ENCODE measurements at regions not wholly inside any gene's neighbourhood (a gene's known extent, or its start where the extent isn't known, plus 50 kb on each side); places are given as distances from the start of the nearest gene placed in this dataset.

DNA sequence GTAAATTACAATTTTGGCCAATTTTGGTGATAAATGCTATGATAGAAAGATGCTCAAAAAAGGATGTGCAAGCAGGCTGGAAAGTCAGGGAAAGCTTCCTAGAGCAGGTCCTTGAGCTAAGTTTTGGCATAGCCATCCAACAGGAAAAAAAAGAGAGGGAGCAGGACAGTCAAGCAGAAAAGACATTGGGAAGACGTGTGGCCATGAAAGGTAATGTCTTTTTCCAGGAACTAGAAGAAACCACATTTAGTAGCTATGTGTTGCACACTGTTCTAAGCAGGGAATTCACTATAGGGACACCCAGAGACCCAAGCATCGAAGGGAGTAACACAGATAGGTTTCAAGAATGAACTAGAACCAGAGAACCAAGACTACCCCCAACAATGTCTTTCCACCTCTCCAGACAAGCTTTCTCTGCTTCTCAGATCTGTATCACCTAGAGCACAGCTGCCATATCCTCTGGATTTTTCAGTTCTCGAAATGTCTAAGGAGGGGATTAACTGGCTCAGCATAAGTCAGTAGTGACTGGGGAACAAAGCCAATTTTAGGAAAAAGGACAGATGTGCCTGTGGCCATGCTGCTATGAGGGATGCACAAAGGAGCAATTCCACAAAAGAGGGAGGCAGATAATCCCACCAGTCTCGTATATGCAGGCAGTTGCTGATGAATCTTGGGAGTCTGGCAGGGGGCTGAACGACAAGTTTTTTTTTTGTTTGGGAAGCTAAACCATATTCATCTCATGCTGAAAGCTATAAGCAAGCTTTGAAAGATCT, 97.1 kb upstream of the DAB1 start:
- Histone ChIP-seq H3K27ac (no peak overlapping the region), H3K4me1 (replicated peaks in 1 of 2) (no peaks in the 10 kb centered on the region), H3K4me3 (no peak overlapping the region)
- 5 to 100% (median 76%) methylated on average over 1 to 5 of the region's 5 CpGs for WGBS, 10 experiments
- in situ Hi-C loops (cut with MboI; ENCODE audit: low pct_unique_long_range_greater_than_20kb in 2 of 9, low sequenced_read_pairs in 9 of 9, unreplicated experiment in 9 of 9), result no loop called here
- ATAC-seq (replicated peaks in 6 of 8), result no peak

DNA sequence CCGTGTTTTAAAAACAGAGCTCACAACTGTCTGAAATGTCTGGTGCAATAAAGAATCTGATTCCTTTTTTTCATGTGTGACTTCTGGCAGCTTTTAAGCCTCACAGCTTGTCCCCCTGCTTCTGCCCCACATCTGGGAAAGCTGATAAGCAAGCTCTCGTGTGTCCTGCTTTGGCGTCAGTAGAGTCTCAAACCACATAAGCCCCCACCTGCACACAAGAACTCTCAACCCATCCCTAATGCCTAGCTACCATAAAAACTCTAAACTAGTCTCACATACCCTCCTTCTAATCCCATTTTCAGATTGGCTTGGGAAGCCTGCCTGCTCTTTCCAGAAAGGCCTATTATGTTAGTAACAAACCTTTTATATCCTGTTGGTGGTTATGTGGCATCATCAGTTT, 94.6 kb upstream of the DAB1 start:
- in situ Hi-C loops (cut with MboI; ENCODE audit: low pct_unique_long_range_greater_than_20kb in 2 of 9, low sequenced_read_pairs in 9 of 9, unreplicated experiment in 9 of 9), result no loop called here
- WGBS, 10 experiments, result 31 to 100% (median 80%) methylated on average over 1 to 3 of the region's 3 CpGs; no CpG with 5 or more reads in 3 of the 10 experiments
- no peak for ATAC-seq (replicated peaks in 6 of 8)
- H3K4me3 ChIP-seq, result no peak overlapping the region
- H3K27ac ChIP-seq, result no peak overlapping the region
- H3K4me1 ChIP-seq (replicated peaks in 1 of 2), result no peaks in the 10 kb centered on the region

DNA sequence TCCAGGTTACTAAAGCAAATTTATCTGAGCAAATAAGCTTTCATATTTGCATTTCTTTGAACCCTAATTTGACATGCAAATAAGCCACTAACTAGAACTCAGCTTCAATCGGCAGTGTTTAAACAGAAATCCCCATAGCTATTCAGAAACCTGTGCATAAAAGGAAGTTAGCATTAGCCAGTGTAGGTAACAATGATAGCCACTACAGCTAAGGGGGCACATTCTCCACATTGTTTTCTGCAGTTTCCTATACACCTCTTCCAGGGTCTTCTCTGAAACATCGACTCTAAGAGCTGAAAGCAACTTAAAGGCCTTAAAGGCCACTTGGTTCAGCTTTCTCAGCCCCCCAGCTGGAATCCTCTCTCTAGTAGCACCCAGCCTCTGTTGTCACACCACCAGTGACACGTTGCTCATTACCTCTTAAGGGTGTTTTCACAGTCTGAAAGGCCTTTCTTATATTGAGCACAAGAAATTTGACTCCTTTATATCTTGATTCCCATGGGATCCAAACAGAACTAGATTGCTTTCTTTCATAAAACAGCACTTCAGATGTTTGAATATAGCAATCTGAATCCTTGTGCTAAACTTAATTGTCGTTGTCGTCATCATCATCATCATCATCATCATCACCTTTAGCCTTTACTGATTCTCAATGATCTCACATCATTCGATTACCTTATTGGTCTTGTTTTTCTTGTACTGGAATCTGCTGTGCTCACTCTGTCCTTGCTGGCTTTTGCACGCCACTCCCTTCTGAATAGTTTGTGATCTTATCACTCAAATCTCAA, 93.9 kb upstream of the DAB1 start:
- no peaks in the 10 kb centered on the region for H3K4me1 ChIP-seq (replicated peaks in 1 of 2)
- in situ Hi-C loops (cut with MboI; ENCODE audit: low pct_unique_long_range_greater_than_20kb in 2 of 9, low sequenced_read_pairs in 9 of 9, unreplicated experiment in 9 of 9), result no loop called here
- ATAC-seq (replicated peaks in 6 of 8), result no peak
- H3K4me3 ChIP-seq, result no peak overlapping the region
- H3K27ac ChIP-seq, result no peak overlapping the region
- 25 to 83% (median 64%) methylated on average over 3 to 7 of the region's 7 CpGs for WGBS, 10 experiments

DNA sequence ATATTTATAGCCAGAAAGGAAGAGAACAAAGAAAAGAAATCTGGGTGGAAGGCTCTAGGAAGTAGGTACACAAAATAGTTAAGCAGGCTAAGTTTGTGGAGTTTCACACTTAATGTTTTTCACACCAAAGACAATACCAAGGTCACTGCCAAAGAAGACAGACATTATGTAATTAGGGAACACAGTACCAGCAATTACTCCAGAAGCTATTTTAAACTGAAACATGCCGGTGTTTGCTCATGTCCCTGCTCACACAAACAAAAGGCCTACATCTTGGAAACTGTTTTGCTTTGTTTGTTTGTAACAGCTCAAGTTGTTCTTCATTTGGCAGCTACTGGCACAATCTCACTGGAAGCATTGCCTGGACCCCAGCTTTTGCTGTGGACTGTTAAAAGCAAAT, 88.5 kb upstream of the DAB1 start:
- ATAC-seq (replicated peaks in 6 of 8), result peak in 1 of 8 experiments; percentile 16
- no peaks in the 10 kb centered on the region for H3K4me1 ChIP-seq (replicated peaks in 1 of 2)
- no peak overlapping the region for H3K4me3 ChIP-seq
- in situ Hi-C loops (cut with MboI; ENCODE audit: low pct_unique_long_range_greater_than_20kb in 2 of 9, low sequenced_read_pairs in 9 of 9, unreplicated experiment in 9 of 9), result no loop called here
- WGBS, 10 experiments, result 22 to 100% (median 80%) methylated on average over 1 of the region's 1 CpG; no CpG with 5 or more reads in 1 of the 10 experiments
- H3K27ac ChIP-seq, result no peak overlapping the region

DNA sequence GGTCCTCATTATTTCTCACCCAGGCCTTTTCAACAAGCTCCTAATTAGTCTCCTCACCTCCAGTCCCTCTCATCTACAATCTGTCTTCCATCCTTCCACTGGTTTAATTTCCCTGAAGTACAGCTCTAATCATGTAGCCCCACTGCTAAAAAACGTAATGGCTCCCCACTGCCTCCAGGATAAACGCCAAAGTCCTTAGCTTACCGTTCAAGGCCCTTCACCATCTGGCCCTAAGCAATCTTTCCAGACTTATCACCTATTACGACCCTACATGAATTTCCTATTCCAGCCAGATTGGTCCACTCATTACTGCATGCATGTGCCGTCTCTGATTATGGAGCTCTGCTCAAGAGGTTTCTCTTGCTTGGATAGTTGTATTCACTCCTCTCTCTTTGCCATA, 83.1 kb upstream of the DAB1 start:
- Histone ChIP-seq H3K4me1 (replicated peaks in 1 of 2) (no peaks in the 10 kb centered on the region), H3K4me3 (no peak overlapping the region), H3K27ac (no peak overlapping the region)
- in situ Hi-C loops (cut with MboI; ENCODE audit: low pct_unique_long_range_greater_than_20kb in 2 of 9, low sequenced_read_pairs in 9 of 9, unreplicated experiment in 9 of 9), result no loop called here
- ATAC-seq (replicated peaks in 6 of 8), result no peak
- WGBS, 10 experiments, result 45 to 100% (median 87%) methylated on average over 1 to 5 of the region's 5 CpGs; no CpG with 5 or more reads in 2 of the 10 experiments

DNA sequence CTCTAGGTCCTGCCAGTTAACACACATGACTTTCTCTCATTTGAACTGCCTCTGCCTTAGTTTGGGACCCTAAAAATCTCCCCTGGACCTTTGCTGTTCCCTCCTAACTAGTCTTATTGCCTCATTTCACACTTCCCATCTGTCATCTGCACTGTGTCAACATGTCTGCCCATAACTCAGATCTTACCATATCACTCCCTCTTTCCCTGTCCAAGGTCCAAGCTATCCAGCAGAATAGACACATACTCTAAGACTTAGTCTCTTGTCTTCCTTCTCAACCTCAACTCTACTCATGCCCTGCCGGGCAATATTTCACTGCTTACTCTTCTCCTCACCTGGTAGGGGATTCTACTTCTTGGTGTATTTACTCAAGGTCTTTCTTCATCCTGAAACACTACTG, 79.5 kb upstream of the DAB1 start:
- no peak for ATAC-seq (replicated peaks in 6 of 8)
- 63 to 100% (median 88%) methylated on average over 1 of the region's 1 CpG; no CpG with 5 or more reads in 3 of the 10 experiments for WGBS, 10 experiments
- Histone ChIP-seq H3K27ac (no peak overlapping the region), H3K4me1 (replicated peaks in 1 of 2) (no peaks in the 10 kb centered on the region), H3K4me3 (no peak overlapping the region)
- in situ Hi-C loops (cut with MboI; ENCODE audit: low pct_unique_long_range_greater_than_20kb in 2 of 9, low sequenced_read_pairs in 9 of 9, unreplicated experiment in 9 of 9), result no loop called here

DNA sequence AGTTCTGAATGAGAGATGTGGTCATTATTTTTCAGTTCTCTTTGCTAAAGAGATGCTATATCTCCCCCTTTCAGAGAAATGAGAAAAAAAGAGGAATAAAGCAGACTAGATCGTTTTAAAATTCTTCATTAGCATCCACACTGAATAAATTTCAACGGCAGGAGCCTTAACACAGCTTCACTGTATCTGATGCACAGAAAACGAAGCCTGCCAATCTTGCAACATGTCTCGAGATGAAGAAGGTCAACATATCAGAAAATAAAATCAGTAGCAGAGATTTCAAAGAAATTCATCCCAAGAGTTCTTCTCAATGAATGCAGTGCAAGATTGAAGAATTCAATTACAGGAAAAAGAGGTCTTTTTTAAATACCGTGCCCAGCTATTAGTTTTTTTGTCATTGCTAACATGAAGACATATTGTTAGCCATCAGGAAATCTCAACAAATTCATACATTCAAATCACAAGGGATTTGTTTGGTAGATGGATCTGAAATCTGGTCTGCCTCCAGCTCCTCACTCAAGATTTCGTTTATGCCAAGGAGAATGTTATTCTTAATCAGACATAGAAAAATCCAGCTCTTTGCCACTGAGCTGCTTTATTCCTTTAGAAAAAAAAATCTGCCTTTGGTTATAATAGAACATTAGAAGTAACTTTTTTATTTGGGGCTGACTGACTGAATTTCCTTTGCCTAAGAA, 76.4 kb upstream of the DAB1 start:
- no peak overlapping the region for H3K27ac ChIP-seq
- no peak for ATAC-seq (replicated peaks in 6 of 8)
- in situ Hi-C loops (cut with MboI; ENCODE audit: low pct_unique_long_range_greater_than_20kb in 2 of 9, low sequenced_read_pairs in 9 of 9, unreplicated experiment in 9 of 9), result no loop called here
- H3K4me3 ChIP-seq, result no peak overlapping the region
- WGBS, 10 experiments, result 40 to 93% (median 69%) methylated on average over 1 to 6 of the region's 6 CpGs
- H3K4me1 ChIP-seq (replicated peaks in 1 of 2), result no peaks in the 10 kb centered on the region

DNA sequence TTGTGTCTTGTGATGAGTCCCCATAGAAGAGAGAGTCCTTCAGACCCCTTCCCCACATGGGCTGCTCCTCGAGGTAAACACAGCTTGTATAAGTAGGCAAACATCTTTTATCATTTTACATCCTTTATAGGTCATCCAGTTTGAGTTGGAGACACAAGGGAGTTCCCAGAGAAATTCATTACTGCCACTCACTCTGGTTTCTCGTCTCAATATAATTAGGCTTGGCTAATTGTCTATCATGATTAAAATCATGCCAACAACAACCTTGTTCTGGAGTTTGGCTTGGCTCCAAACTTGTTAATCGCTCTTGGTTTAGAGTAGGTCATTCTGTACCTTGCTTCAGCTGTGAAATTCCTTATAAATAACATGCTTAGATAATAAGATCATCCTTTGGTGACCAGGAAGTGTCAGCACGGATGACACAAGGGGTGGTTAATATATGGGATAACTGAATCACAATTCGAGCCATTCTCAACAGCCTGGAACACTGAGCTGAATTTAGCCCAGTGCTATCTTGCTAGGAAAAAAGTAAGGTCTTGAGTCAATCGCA, 70.7 kb upstream of the DAB1 start:
- Histone ChIP-seq H3K27ac (no peak overlapping the region), H3K4me1 (replicated peaks in 1 of 2) (peaks cover 9 to 11% of the 10 kb centered on the region in 2 donors), H3K4me3 (no peak overlapping the region)
- in situ Hi-C loops (cut with MboI; ENCODE audit: low pct_unique_long_range_greater_than_20kb in 2 of 9, low sequenced_read_pairs in 9 of 9, unreplicated experiment in 9 of 9), result no loop called here
- WGBS, 10 experiments, result 44 to 100% (median 83%) methylated on average over 1 to 6 of the region's 6 CpGs
- peak in 4 of 8 experiments; percentile 30 to 85 (median 58) for ATAC-seq (replicated peaks in 6 of 8)

DNA sequence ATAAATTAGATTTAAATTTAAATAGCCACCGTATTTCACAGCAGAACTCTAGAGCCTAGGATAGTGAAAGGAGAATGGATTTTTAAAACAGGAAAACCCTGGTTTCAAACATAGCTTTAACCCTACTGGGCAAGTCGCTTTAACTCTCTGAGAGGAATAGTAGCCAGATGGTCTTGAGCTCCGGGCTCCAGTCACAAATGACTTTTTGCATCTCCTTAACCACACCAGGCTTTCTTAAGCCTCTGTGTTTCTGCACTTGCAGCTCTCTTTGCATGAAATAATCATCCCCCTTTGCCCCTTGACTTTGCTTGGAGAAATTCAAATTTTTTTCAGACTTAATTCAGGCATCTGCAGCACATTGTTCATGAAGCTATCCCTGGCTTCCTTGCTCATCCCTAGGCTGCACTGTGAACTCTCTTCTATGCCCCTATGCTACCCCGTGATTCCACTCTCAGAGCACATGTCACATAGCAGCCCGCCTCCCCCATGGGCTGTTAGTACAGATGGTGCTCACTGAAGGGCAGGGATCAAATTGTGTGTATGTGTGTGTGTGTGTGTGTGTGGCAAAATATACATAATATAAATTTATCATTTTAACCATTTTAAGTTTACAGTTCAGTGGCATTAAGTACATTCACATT, 68.8 kb upstream of the DAB1 start:
- H3K27ac ChIP-seq, result no peak overlapping the region
- no peak overlapping the region for H3K4me3 ChIP-seq
- in situ Hi-C loops (cut with MboI; ENCODE audit: low pct_unique_long_range_greater_than_20kb in 2 of 9, low sequenced_read_pairs in 9 of 9, unreplicated experiment in 9 of 9), result no loop called here
- WGBS, 10 experiments, result 0 to 75% (median 56%) methylated on average over 2 to 5 of the region's 5 CpGs; no CpG with 5 or more reads in 2 of the 10 experiments
- peaks cover 9 to 11% of the 10 kb centered on the region in 2 donors for H3K4me1 ChIP-seq (replicated peaks in 1 of 2)
- ATAC-seq (replicated peaks in 6 of 8), result peak in 6 of 8 experiments; percentile 45 to 87 (median 60)

DNA sequence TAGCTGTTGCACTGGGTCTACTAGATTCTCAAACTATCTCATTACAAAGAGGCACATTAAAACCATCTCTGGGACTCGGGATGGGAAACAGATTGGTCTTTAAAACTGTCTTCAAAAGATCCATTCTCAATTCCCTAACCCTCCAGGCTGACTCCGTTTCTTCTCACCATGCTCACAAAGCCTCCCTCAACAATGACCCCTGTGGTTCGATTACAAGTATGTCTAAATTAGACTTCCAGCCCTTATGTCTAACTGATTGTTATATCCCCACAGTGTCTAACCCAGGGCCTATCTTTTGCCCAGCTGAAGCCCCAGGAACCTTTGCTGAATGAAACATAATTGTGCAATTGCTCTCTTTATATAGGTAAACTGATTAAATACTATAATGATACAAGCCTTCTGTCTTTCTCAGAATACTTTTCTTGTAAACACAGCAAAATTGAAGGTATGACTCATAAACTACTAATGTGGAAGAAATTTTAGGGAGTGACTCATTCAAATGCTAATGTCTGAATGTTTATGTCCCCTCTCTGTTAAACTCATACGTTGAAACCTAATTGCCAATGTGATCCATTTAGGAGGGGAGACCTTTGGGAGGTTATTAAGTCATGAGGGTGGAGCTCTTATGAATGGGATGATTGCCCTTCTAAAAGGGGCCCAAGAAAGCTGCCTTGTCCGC, 65.6 kb upstream of the DAB1 start:
- peak; percentile 43 to 87 (median 82) for ATAC-seq (replicated peaks in 6 of 8)
- in situ Hi-C loops (cut with MboI; ENCODE audit: low pct_unique_long_range_greater_than_20kb in 2 of 9, low sequenced_read_pairs in 9 of 9, unreplicated experiment in 9 of 9), result no loop called here
- 35 to 80% (median 51%) methylated on average over 1 to 5 of the region's 5 CpGs for WGBS, 10 experiments
- Histone ChIP-seq H3K27ac (no peak overlapping the region), H3K4me3 (no peak overlapping the region), H3K4me1 (replicated peaks in 1 of 2) (peaks cover 9 to 11% of the 10 kb centered on the region in 2 donors)

DNA sequence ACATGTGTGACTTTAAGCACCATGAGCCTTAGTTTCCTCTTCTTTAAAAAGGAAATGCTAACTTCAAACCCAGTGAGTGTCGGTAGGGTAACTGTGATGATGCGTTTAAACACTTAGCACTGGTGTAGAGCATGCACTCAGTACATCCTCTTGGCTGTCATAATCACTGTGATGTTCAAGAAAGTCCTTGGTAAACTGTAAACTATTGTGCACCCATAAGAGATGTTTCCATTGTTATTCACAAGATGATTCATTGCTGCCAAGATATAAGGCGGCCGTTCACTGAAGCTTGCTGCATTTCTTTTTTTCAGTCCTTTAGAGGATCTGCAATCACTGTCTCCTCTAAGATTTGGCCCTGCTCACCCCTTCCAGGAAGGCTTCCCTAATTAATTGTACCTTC, 61.8 kb upstream of the DAB1 start:
- 0 to 100% (median 47%) methylated on average over 1 to 4 of the region's 4 CpGs; no CpG with 5 or more reads in 2 of the 10 experiments for WGBS, 10 experiments
- Histone ChIP-seq H3K4me1 (replicated peaks in 1 of 2) (peaks cover 0 to 4% of the 10 kb centered on the region in 2 donors), H3K27ac (no peak overlapping the region), H3K4me3 (no peak overlapping the region)
- in situ Hi-C loops (cut with MboI; ENCODE audit: low pct_unique_long_range_greater_than_20kb in 2 of 9, low sequenced_read_pairs in 9 of 9, unreplicated experiment in 9 of 9), result no loop called here
- ATAC-seq (replicated peaks in 6 of 8), result peak in 1 of 8 experiments; percentile 28

DNA sequence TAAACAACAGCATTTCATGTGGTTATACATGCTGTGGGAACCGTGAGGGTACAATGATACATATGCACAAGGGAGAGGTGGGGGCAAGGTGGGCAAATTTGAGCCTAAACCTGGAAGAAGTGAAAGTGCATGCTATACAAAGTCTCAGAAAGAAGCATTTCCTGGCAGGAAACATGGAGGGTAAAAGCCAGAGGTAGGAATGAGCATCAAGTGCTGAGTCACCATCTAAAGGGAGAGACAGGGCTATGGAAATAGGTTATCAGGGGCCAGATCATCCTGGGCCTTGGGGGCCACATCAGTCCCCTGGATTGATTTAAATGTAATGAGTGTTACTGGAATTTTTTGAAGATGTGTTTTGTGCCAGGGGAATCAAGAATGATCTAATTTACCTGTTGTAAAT, 60.1 kb upstream of the DAB1 start:
- H3K4me3 ChIP-seq, result no peak overlapping the region
- no peak overlapping the region for H3K27ac ChIP-seq
- no peaks in the 10 kb centered on the region for H3K4me1 ChIP-seq (replicated peaks in 1 of 2)
- in situ Hi-C loops (cut with MboI; ENCODE audit: low pct_unique_long_range_greater_than_20kb in 2 of 9, low sequenced_read_pairs in 9 of 9, unreplicated experiment in 9 of 9), result no loop called here
- ATAC-seq (replicated peaks in 6 of 8), result no peak
- WGBS, 10 experiments, result 91 to 100% (median 100%) methylated on average over 1 of the region's 1 CpG; no CpG with 5 or more reads in 4 of the 10 experiments

Data from motor neuron (in vitro differentiated cells).